ENCODE measurements at regions not wholly inside any gene's neighbourhood (a gene's known extent, or its start where the extent isn't known, plus 50 kb on each side); places are given as distances from the start of the nearest gene placed in this dataset.

GRCh38 chr1:182143825-182144645, 82.5 kb upstream of the ZNF648 start (continued):
- peak; percentile 82 for TF ChIP-seq REST (IDR thresholded peaks at IDR 0.05; ENCODE audit: borderline replicate concordance)
- no peak for TF ChIP-seq REST (CRISPR knock-in tag; IDR thresholded peaks at IDR 0.05; ENCODE audit: low read depth)
- TF ChIP-seq SRSF7 (optimal IDR thresholded peaks at IDR 0.05; ENCODE audit: low read depth, low read length), result no peak
- no peak for TF ChIP-seq ESRRA (IDR thresholded peaks at IDR 0.05; ENCODE audit: borderline replicate concordance, low read depth)
- TF ChIP-seq ILK (tag; IDR thresholded peaks at IDR 0.05; ENCODE audit: borderline replicate concordance, low read depth), result no peak
- TF ChIP-seq ZNF449 (CRISPR knock-in tag; IDR thresholded peaks at IDR 0.05), result no peak
- peak; percentile 11; the same call in 1 of the 2 replicates for TF ChIP-seq ZNF316 (IDR thresholded peaks at IDR 0.05)
- TF ChIP-seq RB1 (IDR thresholded peaks at IDR 0.05; ENCODE audit: low read depth), result no peak
- TF ChIP-seq CTBP1 (IDR thresholded peaks at IDR 0.05; ENCODE audit: borderline replicate concordance), result peak; percentile 26; the same call in 1 of the 2 replicates
- TF ChIP-seq JUND (IDR thresholded peaks at IDR 0.05; ENCODE audit: borderline replicate concordance, low read depth, low read length), result no peak
- TF ChIP-seq JUND (tag; IDR thresholded peaks at IDR 0.05; ENCODE audit: borderline replicate concordance, low read depth, low read length), result 0 out of 3 replicates have a peak, but pooled peaks have one; percentile 9
- TF ChIP-seq ETS1 (conservative IDR thresholded peaks at IDR 0.05; ENCODE audit: control insufficient read depth, low read depth, low read length), result no peak
- TF ChIP-seq NRF1 (conservative IDR thresholded peaks at IDR 0.05 in 1 of 2, IDR thresholded peaks at IDR 0.05 in 1 of 2), result 0 out of 4 replicates have a peak, but pooled peaks of 1 of the 2 experiments have one; percentile 16
- TF ChIP-seq KDM2B (CRISPR knock-in tag; IDR thresholded peaks at IDR 0.05), result no peak
- no peak for TF ChIP-seq TRIM25 (IDR thresholded peaks at IDR 0.05; ENCODE audit: borderline replicate concordance)

Measured in K562 (cell line).